HG03196 (cell line): ENCODE measurements at regions not wholly inside any gene's neighbourhood (a gene's known extent, or its start where the extent isn't known, plus 50 kb on each side); places are given as distances from the start of the nearest gene placed in this dataset.

Source experiments
- ATAC-seq: cut with Tn5 transposase; IDR thresholded peaks from one replicate; pipeline ENCODE4 v1.9.1; 2021; ENCODE audit not compliant: unreplicated experiment

DNA sequence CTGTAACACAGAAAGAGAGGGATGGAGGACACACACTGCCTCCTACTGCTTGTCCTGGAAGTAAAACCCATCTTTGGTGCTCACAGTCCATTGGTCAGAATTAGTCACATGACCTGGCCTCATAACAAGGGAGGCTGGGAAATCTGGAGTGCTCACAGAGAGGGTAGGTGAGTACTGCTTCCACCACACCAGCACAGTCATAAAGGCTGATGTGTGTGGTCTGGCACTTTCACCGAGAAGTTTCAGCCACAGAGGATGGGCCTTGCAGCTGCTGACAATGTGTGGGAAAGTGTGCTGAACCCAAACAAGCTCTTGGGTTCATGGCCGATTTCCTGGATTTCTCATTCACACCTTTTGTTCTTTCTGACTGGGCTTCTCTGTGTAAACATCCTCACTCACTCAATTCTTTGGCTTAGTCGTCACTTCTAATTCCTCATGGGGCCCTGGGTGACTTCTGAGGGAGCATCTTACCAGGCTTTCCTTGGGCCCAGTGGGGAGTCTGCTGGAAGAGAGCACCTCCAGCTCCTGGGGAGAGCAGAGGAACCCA, 100.7 kb downstream of the ASB7 start:
- ATAC-seq, result peak; percentile 99

DNA sequence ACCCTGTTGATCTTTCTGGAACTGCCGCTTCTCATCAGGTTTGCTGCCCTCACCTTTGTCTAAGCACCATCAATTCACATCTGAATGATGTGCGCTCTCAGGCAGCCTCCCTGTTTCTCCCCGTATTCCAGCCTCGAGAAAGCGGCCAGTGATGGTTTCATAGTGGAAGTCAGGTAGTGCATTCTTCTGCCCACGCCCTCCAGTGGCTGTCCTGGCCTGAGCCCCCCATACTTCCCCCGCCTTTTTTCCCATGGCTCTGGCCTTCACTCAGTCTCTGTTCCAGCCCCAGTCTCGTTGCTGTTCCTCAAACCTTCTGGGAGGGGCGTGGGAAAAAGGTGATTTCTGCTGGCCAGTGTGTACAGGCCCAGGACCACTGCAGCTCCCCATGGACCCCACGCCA, 101.3 kb downstream of the ASB7 start:
- ATAC-seq, result no peak

DNA sequence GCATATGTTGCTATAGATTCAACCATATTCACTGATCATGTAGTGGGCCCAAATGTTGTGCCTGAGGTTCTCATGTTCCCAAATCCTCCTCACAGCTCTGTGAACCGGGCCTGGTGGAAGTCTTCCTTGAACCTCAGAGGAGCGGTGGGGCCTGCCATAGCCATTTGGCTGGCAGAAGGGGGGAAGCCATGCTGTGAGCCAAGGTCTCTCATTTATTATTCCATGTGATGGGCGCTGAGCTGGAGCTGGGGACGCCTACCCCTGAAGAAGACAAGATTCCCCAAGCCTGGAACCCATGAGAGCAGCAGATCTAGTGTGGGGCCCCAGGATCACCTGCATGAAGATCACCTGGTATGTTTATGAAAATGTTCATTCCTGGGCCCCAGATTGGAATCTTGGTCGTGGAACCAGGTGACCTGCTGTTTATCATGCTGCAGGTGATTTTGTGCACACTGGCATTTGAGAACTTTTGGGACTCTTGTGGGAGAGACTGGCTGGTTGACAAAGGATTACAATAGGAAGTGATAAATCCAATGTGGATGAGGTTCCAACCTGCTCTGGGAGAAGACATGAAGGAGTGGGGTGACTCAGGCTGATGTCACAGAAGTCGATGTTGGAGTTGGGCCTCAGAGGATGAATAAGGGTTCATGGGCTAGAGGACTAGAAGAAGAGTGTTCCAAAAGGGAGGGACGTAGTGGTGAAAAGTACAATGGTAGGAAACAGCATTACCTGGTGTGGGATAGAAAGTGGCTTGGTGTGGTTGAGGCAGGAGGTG, 102.1 kb downstream of the ASB7 start:
- ATAC-seq, result no peak

DNA sequence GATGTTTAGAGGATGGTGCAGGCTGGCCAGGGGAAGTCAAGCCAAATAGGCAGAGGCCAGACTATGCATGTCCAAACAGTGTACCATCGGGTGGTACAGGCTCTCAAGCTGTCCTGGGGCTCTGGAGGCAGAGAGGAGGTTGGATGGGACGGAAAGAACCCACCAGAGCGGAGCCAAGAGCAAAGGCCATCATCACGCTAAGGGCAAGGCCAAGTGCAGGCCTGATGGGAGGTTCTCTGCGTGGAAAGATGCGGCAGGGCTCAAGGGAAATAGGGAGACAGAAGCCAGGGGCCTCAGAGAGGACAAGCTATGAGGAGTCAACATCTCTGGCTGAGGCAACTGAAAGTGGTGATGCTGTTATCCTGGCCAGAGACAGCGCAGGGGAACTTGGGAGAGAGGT, 102.7 kb downstream of the ASB7 start:
- no peak for ATAC-seq

DNA sequence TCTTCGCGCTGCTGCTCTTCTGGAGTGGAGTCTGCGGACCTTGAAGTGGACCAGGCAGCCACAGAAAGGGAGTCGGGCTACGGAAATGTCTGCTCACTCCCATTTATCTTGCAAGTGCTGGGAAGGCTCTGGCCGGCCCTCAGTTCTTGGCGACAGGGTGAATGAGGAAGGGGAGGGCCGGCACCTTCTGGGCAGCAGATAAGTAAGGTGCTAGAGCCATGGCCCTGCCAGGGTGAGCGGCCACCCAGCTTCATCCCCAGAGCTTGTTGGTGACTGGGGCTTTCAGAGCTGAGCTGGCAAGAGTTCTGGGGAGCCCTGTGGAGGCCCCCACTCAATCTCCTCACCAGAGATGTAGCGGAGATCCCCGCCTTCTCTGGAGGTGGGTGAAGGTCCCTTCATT, 103.5 kb downstream of the ASB7 start:
- ATAC-seq, result no peak

DNA sequence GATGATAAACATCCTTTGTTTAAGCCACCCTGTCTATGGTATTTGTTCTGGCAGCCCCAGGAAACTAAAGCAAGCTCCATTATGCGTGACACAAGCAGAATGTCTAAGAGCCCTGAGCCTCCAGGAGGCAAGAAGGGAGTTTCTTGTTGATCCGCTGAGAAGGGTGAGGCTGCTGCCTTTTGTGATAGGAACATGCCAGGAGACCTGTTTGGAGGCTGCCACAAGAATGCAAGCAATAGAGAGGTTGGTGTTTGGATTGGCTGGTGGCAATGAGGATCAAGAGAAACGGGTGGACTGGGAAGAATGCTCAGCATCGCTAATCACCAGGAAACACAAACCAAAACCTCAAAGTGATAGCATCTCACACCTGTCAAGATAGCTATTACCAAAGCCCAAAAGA, 104.8 kb downstream of the ASB7 start:
- ATAC-seq, result no peak

DNA sequence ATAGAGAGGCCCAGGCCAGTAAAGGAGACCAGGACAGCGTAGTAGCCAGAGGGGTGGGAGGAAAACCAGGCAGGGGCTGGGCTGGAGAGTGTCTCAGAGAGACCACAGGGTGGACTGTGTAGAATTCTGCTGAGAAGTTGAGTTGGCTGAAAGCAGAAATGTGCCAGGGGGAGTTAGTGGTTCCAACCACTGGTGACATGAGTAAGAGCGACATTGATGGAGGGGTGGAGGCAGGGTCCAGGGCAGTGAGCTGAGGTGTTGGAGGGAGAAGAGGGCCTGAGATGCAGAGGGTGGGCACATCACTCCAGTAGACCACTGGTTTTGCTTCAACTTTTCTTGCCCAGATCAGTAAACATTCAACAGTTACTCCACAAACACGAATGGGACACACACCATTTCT, 106.5 kb downstream of the ASB7 start:
- no peak for ATAC-seq

DNA sequence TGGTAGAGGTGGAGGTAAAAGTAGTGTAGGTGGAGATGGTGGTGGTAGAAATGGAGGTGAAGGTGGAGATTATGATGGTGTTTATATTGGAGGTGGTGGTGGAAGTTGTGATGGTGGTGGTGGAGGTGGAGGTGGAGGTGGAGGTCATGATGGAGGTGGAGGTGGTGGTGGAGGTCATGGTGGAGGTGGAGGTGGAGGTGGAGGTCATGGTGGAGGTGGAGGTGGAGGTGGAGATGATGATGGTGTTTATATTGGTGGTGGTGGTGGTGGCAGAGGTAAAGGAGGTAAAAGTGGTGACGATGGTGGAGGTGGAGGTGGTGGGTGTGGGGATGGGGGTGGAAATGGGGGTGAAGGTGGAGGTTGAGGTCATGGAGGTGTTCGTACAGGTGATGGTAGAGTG, 107.8 kb downstream of the ASB7 start:
- ATAC-seq, result no peak

DNA sequence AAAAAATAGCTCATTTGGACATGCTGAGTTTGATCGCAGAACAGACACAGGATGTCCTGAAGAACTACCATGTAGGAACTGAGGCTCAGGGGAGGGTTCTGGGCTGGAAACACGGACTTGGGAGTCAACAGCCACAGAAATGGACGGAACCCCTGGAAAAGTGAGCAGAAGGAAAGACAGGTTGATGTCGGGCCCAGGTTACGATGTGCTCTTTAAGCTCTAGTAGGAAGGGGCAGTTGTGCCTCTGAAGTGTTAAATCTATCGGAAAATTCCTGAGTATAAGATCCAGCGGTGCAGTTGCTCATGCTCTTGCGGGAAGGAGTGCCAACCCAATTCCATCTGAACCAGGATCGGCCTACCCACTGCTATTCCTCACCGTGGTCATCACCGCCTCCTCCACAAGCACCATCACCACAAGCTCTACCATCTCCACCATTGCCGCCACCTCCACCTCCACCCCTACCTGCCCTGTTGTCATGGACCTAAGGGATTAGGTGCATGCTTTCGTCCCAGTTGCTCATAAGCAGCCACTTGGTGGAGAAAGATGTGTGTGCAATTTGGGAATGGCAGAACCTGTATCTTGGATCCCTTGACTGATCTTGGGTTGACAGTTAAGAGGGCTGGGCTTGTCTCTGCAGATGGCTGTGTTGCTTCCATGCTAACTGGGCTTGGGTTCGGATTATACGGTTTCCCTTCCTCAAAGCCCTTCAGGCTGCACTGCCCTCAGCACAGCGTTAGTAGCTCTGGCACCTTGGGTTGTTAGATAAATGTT, 108.5 kb downstream of the ASB7 start:
- ATAC-seq, result no peak

DNA sequence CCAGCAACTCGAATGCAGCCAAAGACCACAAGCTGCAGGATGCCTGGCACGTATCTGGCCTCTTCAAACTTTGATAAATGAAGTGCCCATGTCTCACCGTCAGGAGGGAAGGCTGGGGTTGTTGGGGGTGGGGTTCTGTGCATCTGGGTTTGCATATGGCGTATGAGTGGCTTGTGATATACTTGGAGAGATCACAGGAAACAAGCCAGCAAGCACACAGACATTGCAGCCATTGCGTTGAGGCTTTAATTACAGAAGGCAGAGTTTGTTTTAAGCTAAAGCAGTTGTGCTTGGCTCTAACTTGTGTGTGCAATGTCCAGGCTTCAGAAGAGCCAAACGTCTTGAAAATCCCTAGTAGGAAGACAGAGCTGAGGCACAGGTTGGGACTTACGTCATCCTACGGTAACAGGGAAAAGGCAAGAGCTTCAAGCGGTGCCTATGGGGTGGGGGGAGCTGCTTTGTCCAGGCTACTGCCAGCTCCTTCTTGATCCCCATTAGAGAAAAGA, 109.2 kb downstream of the ASB7 start:
- ATAC-seq, result no peak

DNA sequence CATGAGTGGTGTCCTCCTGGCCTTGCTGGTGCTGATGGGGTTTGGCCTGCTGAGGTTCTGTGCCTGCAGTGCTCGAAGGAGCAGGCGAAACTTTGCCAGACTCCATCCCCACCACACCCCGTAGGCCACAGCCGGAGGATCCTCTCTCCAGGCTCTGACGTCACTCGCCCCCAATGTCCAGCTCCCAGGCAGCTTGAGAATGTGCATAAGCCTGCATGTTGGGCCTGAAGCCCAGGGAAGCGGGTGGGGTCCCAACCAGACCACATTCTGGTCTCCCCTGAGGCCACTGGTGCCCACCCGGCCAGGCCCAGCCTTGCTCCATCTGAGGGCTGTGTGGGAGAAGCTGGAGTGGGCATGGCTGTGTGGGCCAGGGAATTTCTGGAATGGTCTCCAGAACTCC, 109.8 kb downstream of the ASB7 start:
- ATAC-seq, result no peak

DNA sequence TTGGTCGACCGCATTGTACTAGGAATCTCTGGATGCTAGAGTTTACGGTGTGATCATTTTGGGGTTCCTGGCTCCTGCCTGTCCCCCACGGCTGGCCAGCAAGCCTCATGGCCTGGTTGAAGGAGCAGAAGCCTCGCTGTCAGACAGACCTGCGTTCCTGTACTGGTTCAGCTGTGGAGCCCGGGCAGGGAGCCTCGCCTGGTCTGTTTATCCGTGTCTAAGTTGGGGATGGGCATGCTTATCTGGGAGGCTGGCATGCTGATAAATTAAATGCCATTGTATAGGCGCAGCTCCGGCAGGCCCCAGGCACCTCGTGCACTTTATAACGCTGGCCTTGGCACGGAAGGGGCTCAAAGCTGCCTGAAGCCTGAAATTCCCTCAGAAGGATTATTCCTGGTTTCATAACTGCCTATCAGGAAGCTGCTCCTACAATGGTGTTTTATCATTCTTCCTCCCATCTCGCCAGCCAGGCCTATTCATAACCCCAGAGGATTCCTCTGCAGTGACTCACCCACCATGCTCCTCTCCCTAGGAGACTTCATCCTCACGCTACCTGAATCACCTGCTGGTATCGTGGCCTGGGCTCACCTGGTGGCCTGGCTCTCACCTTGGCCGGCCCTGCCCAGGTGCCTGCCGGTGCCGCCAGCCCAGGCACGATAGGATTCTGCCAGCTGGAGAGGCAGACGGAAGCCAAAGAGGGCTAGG, 110.9 kb downstream of the ASB7 start:
- ATAC-seq, result no peak

DNA sequence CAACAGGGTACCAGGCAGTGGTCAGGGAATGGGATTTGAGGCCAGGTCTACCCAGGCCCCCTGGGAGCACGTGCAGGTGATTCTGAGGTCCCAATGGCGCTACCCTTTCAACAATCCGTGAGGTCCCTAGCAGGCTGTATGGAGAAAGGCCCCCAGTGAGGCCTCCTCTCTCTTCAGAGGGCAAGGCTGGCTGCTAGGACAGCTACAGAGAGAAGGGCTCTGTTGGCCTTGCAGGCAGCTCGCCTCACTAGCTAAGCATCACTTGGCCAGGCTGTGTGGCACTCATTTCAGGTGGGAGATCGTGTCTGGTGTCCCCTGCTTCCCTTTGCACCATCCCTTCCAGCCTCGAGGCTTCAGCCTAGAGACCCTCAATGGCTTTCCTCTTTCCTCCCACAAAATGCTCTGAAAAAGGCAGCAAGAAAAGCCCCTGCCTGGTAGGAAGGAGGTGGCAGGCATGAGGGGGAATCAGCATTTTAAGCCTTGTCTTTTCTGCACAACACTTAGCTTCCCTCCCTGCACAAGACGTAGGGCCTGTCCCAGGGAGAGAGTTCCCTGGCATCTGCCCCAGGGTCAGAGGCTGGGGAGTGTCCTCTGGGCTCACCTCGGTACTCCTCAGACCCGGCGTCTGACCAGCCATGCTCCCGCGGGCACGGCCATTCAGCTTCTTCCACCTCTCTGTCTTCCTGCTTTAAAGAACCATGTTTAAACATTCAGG, 111.8 kb downstream of the ASB7 start:
- no peak for ATAC-seq

DNA sequence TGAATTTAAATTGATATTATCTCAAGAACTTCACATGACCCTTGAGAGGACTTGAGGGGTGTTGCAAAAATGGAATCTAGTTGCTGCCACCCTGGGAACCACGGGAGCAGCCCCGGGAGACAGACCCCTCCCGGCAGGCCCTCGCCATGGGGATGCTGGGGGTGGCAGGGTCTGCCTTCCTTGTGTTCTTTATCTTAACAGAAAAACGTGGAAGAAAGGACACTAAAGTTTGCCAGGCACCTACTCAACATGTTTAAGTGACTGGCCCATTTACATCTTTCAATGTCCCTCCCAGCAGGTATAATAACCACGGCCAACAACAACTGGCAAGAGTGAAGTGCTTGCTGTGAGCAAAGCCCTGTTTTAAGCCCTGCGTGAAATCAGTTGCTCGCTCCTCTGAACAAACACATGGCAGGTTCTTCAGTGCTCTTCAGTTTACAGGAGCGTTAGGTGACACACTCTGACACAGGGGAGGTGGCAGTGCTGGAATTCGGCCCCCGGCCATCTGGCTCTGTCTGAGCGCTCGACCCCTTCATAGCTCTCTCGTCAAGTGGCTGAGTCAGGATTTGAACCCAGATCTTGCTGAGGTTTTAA, 112.5 kb downstream of the ASB7 start:
- ATAC-seq, result no peak

DNA sequence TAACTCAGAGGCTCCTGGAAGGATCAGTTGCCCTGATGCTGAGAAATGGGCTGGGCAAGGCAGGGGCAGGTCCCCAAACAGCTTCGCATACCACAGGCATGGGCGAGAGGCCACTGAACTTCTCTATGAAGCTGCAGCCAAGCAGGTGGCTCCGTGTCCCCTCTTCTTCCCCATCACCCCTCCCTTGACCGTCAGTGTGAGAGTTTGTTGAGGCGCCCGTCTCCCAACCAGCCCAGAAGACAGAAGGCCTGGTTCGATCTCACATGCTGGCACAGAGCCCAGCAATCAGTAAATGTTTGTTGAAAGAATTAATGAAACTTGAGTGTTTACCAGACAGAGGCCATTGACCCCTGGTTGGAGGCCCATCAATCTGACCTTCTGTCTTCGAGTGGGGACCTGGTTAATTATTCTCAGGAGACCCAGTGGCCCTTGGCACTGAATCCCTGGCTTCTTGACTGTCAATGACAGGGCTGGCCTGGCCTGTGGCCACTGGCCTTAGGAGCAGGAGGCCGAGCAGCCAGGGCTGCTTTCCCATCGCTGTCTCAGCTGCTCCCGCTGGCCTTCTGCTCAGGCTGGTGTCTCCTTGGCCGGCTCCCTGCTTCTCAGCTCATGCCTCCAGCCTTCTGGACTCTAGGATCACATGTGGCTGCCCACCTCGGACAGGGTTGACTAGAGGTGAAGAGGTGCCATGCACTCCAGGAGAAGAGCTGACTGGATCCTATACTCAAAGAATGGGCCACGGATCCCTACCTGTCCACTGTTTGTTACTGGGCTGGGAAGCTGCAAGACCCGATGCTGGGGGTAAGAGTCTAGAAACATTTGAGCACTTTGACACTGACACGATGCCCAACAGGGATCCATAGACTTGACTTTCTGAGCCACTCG, 113.4 kb downstream of the ASB7 start:
- no peak for ATAC-seq

DNA sequence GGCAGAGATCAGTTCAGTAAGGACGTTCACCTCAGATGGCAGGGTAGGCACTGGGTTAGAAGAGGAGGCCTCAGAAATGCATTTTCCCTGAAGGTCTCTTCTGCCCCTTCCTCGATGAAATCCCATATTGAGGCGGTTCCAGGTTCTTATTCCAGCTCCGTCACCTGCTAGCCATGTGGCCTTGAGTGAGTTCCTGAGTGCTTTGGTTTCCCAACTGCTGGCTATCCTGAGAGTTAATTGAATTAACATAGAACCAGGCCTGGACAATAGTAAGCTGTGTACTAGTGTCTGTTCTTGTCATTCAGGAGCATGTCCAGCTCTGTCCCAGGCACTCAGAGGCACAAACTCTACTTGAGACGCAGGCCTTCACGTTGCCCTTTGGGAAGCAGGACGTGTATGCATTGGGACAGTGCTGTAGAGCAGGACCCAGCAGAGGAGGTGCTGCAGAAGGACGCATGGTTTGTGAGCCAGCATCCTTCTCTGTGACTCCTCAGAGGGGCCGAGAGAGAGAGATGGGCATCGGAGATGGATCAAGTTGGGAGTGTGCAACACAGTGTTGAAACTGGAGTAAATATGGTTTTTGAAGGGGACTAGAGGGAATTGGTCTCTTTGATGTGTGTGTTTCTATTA, 114.2 kb downstream of the ASB7 start:
- no peak for ATAC-seq

DNA sequence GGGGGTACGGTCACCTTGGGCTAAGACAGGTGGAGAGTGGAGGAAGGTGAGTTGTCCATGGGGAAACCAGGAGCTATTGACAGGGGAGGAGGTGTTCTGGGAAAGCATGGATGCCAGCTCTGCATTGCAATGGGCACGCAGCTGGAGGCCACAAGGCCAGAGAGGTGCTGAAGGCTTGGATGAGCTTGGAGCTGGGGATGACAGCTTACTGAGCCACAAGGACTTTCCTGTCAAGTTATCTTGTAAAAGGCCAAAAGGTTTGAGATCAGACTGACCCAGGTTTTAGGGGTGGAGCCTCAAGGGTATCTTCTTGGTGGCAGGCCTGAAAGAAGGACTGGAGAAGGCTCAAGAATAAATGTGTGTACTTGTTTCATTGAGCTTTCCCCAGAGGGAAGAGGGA, 115.2 kb downstream of the ASB7 start:
- no peak for ATAC-seq

DNA sequence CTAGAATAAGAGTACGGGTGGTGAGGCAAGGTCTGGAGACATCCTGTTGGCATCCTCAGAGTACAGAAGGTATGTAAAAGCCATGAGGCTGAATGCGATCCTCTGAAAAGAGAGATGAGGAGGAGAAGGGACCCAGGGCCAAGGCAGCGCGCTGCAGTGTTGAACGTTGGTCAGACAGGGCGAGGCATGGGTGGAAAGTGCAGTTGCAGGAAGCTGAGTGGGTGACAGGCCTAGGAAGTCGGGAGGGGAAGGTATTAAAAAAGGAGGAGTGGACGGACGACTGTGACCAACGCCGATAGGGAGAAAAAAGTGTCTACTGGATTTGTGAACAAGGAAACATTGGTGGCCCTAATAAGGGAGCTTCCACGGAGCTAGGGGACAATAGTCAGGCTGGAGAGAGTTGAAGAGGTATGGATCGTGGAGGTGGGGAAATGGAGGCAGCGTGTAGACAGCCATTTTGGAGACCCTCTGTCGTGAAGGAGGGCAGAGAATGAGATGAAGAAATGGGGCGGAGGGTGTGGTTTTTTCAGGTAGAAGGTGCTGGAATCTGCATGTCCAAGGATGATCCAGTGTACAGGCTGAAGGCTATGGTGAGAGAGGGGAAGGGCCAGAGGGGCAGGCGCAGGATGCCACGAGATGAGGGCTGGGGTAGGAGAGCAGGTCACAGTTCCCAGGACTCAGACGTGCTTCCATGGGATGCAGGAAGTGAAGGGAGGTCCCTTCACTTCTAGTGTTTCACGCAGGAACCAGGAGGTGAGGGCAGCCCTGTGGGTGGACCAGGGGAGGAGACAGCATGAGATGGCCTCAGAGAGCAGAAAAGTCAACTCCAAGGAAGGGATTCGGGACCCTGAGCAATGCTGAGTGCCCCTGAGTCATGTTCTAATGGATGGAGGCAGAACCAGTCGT, 115.9 kb downstream of the ASB7 start:
- ATAC-seq, result no peak
